ENCODE measurements at regions not wholly inside any gene's neighbourhood (a gene's known extent, or its start where the extent isn't known, plus 50 kb on each side); places are given as distances from the start of the nearest gene placed in this dataset.

- H3K4me1 ChIP-seq (ENCODE audit: control insufficient read depth, insufficient read depth, low read length), result no peaks in the 10 kb centered on the region
- H3K9ac ChIP-seq (ENCODE audit: low read length), result no peak overlapping the region
- DNase-seq (ENCODE audit: low read depth), result no peak
Measured at GRCh38 chr14:104378698-104379113, 200.9 kb upstream of the C14orf180 start.

GRCh38 chr14:104382361-104383087 is 197.0 kb upstream of the C14orf180 start:
- Histone ChIP-seq H3K9ac (ENCODE audit: low read length) (no peak overlapping the region), H3K4me3 (ENCODE audit: low read length) (no peak overlapping the region), H3K4me1 (ENCODE audit: control insufficient read depth, insufficient read depth, low read length) (no peaks in the 10 kb centered on the region)

More at GRCh38 chr14:104378698-104379113, 200.9 kb upstream of the C14orf180 start:
- Histone ChIP-seq H3K4me3 (ENCODE audit: low read length) (no peak overlapping the region), H3K36me3 (ENCODE audit: control insufficient read depth, insufficient read depth, low read length, severe bottlenecking) (no peaks in the 10 kb centered on the region), H3K9me3 (ENCODE audit: control insufficient read depth, low read length) (peaks cover 12% of the 10 kb centered on the region), H3K27me3 (replicated peaks; ENCODE audit: control insufficient read depth, insufficient read depth, low read length) (peaks cover 16% of the 10 kb centered on the region)

GRCh38 chr14:104383088-104383995 is 196.2 kb upstream of the C14orf180 start:
- Histone ChIP-seq H3K9me3 (ENCODE audit: control insufficient read depth, low read length) (peaks cover 12% of the 10 kb centered on the region), H3K4me3 (ENCODE audit: low read length) (no peak overlapping the region), H3K27me3 (replicated peaks; ENCODE audit: control insufficient read depth, insufficient read depth, low read length) (peaks cover 17% of the 10 kb centered on the region), H3K4me1 (ENCODE audit: control insufficient read depth, insufficient read depth, low read length) (no peaks in the 10 kb centered on the region), H3K9ac (ENCODE audit: low read length) (no peak overlapping the region), H3K36me3 (ENCODE audit: control insufficient read depth, insufficient read depth, low read length, severe bottlenecking) (no peaks in the 10 kb centered on the region)
- no peak for DNase-seq (ENCODE audit: low read depth)

More at GRCh38 chr14:104382361-104383087, 197.0 kb upstream of the C14orf180 start:
- no peak for DNase-seq (ENCODE audit: low read depth)
- Histone ChIP-seq H3K36me3 (ENCODE audit: control insufficient read depth, insufficient read depth, low read length, severe bottlenecking) (no peaks in the 10 kb centered on the region), H3K27me3 (replicated peaks; ENCODE audit: control insufficient read depth, insufficient read depth, low read length) (peaks cover 20% of the 10 kb centered on the region), H3K9me3 (ENCODE audit: control insufficient read depth, low read length) (peaks cover 12% of the 10 kb centered on the region)

- H3K9ac ChIP-seq (ENCODE audit: low read length), result no peak overlapping the region
- peaks cover 11% of the 10 kb centered on the region for H3K9me3 ChIP-seq (ENCODE audit: control insufficient read depth, low read length)
- H3K36me3 ChIP-seq (ENCODE audit: control insufficient read depth, insufficient read depth, low read length, severe bottlenecking), result no peaks in the 10 kb centered on the region
- no peak overlapping the region for H3K4me3 ChIP-seq (ENCODE audit: low read length)
- H3K27me3 ChIP-seq (replicated peaks; ENCODE audit: control insufficient read depth, insufficient read depth, low read length), result peaks cover 17% of the 10 kb centered on the region
- no peak for DNase-seq (ENCODE audit: low read depth)
- H3K4me1 ChIP-seq (ENCODE audit: control insufficient read depth, insufficient read depth, low read length), result no peaks in the 10 kb centered on the region
Measured at GRCh38 chr14:104383996-104384775, 195.4 kb upstream of the C14orf180 start.

- peaks cover 10% of the 10 kb centered on the region for H3K9me3 ChIP-seq (ENCODE audit: control insufficient read depth, low read length)
- no peak for DNase-seq (ENCODE audit: low read depth)
- no peaks in the 10 kb centered on the region for H3K36me3 ChIP-seq (ENCODE audit: control insufficient read depth, insufficient read depth, low read length, severe bottlenecking)
- H3K4me3 ChIP-seq (ENCODE audit: low read length), result no peak overlapping the region
- H3K27me3 ChIP-seq (replicated peaks; ENCODE audit: control insufficient read depth, insufficient read depth, low read length), result peaks cover 17% of the 10 kb centered on the region
- H3K4me1 ChIP-seq (ENCODE audit: control insufficient read depth, insufficient read depth, low read length), result no peaks in the 10 kb centered on the region
- H3K9ac ChIP-seq (ENCODE audit: low read length), result no peak overlapping the region
Measured at GRCh38 chr14:104384776-104385071, 194.8 kb upstream of the C14orf180 start.

GRCh38 chr14:104385111-104385510 is 194.5 kb upstream of the C14orf180 start:
- no peak for DNase-seq (ENCODE audit: low read depth)
- no peaks in the 10 kb centered on the region for H3K4me1 ChIP-seq (ENCODE audit: control insufficient read depth, insufficient read depth, low read length)
- H3K36me3 ChIP-seq (ENCODE audit: control insufficient read depth, insufficient read depth, low read length, severe bottlenecking), result no peaks in the 10 kb centered on the region
- peaks cover 10% of the 10 kb centered on the region for H3K9me3 ChIP-seq (ENCODE audit: control insufficient read depth, low read length)
- H3K27me3 ChIP-seq (replicated peaks; ENCODE audit: control insufficient read depth, insufficient read depth, low read length), result peaks cover 17% of the 10 kb centered on the region
- H3K9ac ChIP-seq (ENCODE audit: low read length), result no peak overlapping the region
- no peak overlapping the region for H3K4me3 ChIP-seq (ENCODE audit: low read length)

- Histone ChIP-seq H3K9me3 (ENCODE audit: control insufficient read depth, low read length) (peaks cover 10% of the 10 kb centered on the region), H3K4me3 (ENCODE audit: low read length) (no peak overlapping the region), H3K4me1 (ENCODE audit: control insufficient read depth, insufficient read depth, low read length) (no peaks in the 10 kb centered on the region), H3K36me3 (ENCODE audit: control insufficient read depth, insufficient read depth, low read length, severe bottlenecking) (no peaks in the 10 kb centered on the region), H3K27me3 (replicated peaks; ENCODE audit: control insufficient read depth, insufficient read depth, low read length) (peaks cover 17% of the 10 kb centered on the region), H3K9ac (ENCODE audit: low read length) (no peak overlapping the region)
- DNase-seq (ENCODE audit: low read depth), result no peak
Measured at GRCh38 chr14:104385531-104386101, 193.9 kb upstream of the C14orf180 start.

GRCh38 chr14:104386151-104386841 is 193.3 kb upstream of the C14orf180 start:
- Histone ChIP-seq H3K4me1 (ENCODE audit: control insufficient read depth, insufficient read depth, low read length) (no peaks in the 10 kb centered on the region), H3K36me3 (ENCODE audit: control insufficient read depth, insufficient read depth, low read length, severe bottlenecking) (no peaks in the 10 kb centered on the region), H3K9ac (ENCODE audit: low read length) (no peak overlapping the region), H3K9me3 (ENCODE audit: control insufficient read depth, low read length) (peaks cover 3% of the 10 kb centered on the region), H3K27me3 (replicated peaks; ENCODE audit: control insufficient read depth, insufficient read depth, low read length) (peaks cover 17% of the 10 kb centered on the region), H3K4me3 (ENCODE audit: low read length) (no peak overlapping the region)
- DNase-seq (ENCODE audit: low read depth), result no peak

GRCh38 chr14:104387022-104388010 is 192.2 kb upstream of the C14orf180 start:
- Histone ChIP-seq H3K9ac (ENCODE audit: low read length) (no peak overlapping the region), H3K4me1 (ENCODE audit: control insufficient read depth, insufficient read depth, low read length) (no peaks in the 10 kb centered on the region)
- DNase-seq (ENCODE audit: low read depth), result no peak

More at GRCh38 chr14:104387022-104388010, 192.2 kb upstream of the C14orf180 start:
- Histone ChIP-seq H3K4me3 (ENCODE audit: low read length) (no peak overlapping the region), H3K9me3 (ENCODE audit: control insufficient read depth, low read length) (no peaks in the 10 kb centered on the region), H3K27me3 (replicated peaks; ENCODE audit: control insufficient read depth, insufficient read depth, low read length) (peaks cover 15% of the 10 kb centered on the region), H3K36me3 (ENCODE audit: control insufficient read depth, insufficient read depth, low read length, severe bottlenecking) (no peaks in the 10 kb centered on the region)
